PC-9 (cell line): ENCODE measurements at regions not wholly inside any gene's neighbourhood (a gene's known extent, or its start where the extent isn't known, plus 50 kb on each side); places are given as distances from the start of the nearest gene placed in this dataset.

ENCODE experiments used
- BruUV-seq: library from RNA; stranded (reverse); fragments of 400-500 nt; replicated peaks from 2 replicates; lab custom pipeline; 2021; lab: Mats Ljungman, UMichigan
- CTCF ChIA-PET: fragments of 300-600 bp; sonication (Branson Sonifier 250); formaldehyde crosslinking; loops from one replicate; lab custom pipeline; 2022; ENCODE audit warnings: antibody characterized with exemption; lab: Charles Lee
- POLR2A ChIA-PET: fragments of 300-600 bp; sonication (Branson Sonifier 250); formaldehyde crosslinking; loops from one replicate; lab custom pipeline; 2022; ENCODE audit warnings: antibody characterized with exemption; ENCODE audit not compliant: unreplicated experiment; lab: Charles Lee
- DNase-seq, 2 experiments: peaks; one replicate each; pipeline versions ENCODE4 v3.0.0 to v3.0.0-alpha.2; 2015 to 2022; ENCODE audit warnings: mixed read lengths in 1 of 2
- H2AFZ ChIP-seq: fragments of 200-600 bp; sonication (generic); 2 replicates; pipeline ENCODE4 v1.8.1; 2017; ENCODE audit warnings: antibody characterized with exemption
- H3F3A ChIP-seq: fragments of 200-600 bp; sonication (generic); 2 replicates; pipeline ENCODE4 v1.8.1; 2017; ENCODE audit warnings: antibody characterized with exemption, mild to moderate bottlenecking, low read depth; ENCODE audit not compliant: insufficient read depth
- H3K27ac ChIP-seq: fragments of 200-600 bp; sonication (generic); 2 replicates; pipeline ENCODE4 v1.6.1; 2016; ENCODE audit warnings: mixed run types
- H3K27me3 ChIP-seq: fragments of 200-600 bp; sonication (generic); 2 replicates; pipeline ENCODE4 v1.6.1; 2016; ENCODE audit warnings: low read depth, mixed run types; ENCODE audit not compliant: insufficient read depth
- H3K36me3 ChIP-seq: fragments of 200-600 bp; sonication (generic); 2 replicates; pipeline ENCODE4 v1.6.1; 2016; ENCODE audit warnings: low read depth, mixed run types
- H3K4me1 ChIP-seq: fragments of 200-600 bp; sonication (generic); replicated peaks from 2 replicates; pipeline ENCODE4 v1.6.1; 2016; ENCODE audit warnings: mixed run types; ENCODE audit not compliant: insufficient read depth
- H3K4me2 ChIP-seq: fragments of 200-600 bp; sonication (generic); 2 replicates; pipeline ENCODE4 v1.6.1; 2017; ENCODE audit warnings: mixed run types
- H3K4me3 ChIP-seq: fragments of 200-600 bp; sonication (generic); 2 replicates; pipeline ENCODE4 v1.6.1; 2016; ENCODE audit warnings: mixed run types
- H3K79me2 ChIP-seq: fragments of 200-600 bp; sonication (generic); 2 replicates; pipeline ENCODE4 v1.6.1; 2017; ENCODE audit warnings: low read depth, mixed run types
- H3K9me2 ChIP-seq: fragments of 200-600 bp; sonication (generic); 2 replicates; pipeline ENCODE4 v1.8.1; 2017; ENCODE audit warnings: mild to moderate bottlenecking; ENCODE audit not compliant: insufficient read depth
- H3K9me3 ChIP-seq: fragments of 200-600 bp; sonication (generic); 2 replicates; pipeline ENCODE4 v1.8.1; 2016; ENCODE audit warnings: low read depth; ENCODE audit not compliant: insufficient read depth
- H4K20me1 ChIP-seq: fragments of 200-600 bp; sonication (generic); 2 replicates; pipeline ENCODE4 v1.8.1; 2017; ENCODE audit not compliant: insufficient read depth
- EZH2 ChIP-seq: fragments of 200-600 bp; sonication (generic); IDR thresholded peaks from 2 replicates; pipeline ENCODE4 v1.8.0; 2017; ENCODE audit warnings: antibody characterized with exemption, low read depth
- intact Hi-C: fragments of 100-400 bp; cut with micrococcal nuclease; formaldehyde crosslinking; loops from one replicate; pipeline ENCODE4 v1.10.0; 2022; ENCODE audit not compliant: unreplicated experiment
- TF ChIP-seq, protein P1 (sequence below): fragments of 200-600 bp; sonication (generic); conservative IDR thresholded peaks from 2 replicates; pipeline ENCODE4 v1.6.1; 2017; ENCODE audit warnings: mixed run types, antibody characterized with exemption, mild to moderate bottlenecking, moderate library complexity

DNA sequence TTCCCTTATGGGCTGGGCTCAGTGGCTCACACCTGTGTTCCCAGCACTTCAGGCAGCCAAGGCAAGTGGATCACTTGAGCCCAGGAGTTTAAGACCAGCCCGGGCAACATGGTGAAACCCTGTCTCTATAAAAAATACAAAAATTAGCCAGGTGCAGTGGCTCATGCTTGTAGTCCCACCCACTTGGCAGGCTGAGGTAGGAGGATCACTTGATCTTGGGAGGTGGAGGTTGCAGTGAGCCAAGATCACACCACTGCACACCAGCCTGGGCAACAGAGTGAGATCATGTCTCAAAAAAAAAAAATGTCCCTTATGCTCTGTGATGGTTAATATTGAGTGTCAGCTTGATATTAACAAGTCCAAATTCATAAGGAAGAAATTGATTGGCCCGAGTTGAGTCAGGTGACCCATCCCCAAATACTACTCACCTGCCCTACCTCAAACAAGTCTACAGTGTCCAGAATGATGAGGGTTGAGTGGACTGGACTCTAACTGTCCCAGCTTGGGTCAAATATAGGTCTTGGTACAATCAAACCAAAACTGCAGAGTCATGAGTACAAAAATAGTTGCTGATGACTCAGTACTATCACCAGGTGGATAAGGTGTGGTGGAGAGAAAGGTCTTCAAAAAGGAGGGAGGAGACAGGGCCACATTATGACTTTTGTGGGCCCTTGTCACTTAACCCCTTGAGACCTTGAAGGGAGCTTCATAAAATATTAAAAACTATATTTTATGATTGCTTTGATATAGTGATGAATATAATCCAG lies 161.0 kb downstream of the ZNF326 start:
- ChIA-PET POLR2A (no interaction called here), CTCF (no interaction called here)
- DNase-seq, result peak in 1 of 2 experiments; percentile 57
- H3K9me3 ChIP-seq, result no peaks in the 10 kb centered on the region
- H2AFZ ChIP-seq, result peak overlapping the region; percentile 19
- intact Hi-C loops, result no loop called here
- BruUV-seq, result no TSS peak
- H3K4me3 ChIP-seq, result no peak overlapping the region
- peak overlapping the region; percentile 33 for H3K4me2 ChIP-seq
- no peaks in the 10 kb centered on the region for H3K36me3 ChIP-seq
- no peaks in the 10 kb centered on the region for H3K9me2 ChIP-seq
- H3F3A ChIP-seq, result no peaks in the 10 kb centered on the region
- H3K4me1 ChIP-seq, result peaks cover 18% of the 10 kb centered on the region
- TF ChIP-seq EZH2, result no peak
- TF ChIP-seq, protein P1, sequence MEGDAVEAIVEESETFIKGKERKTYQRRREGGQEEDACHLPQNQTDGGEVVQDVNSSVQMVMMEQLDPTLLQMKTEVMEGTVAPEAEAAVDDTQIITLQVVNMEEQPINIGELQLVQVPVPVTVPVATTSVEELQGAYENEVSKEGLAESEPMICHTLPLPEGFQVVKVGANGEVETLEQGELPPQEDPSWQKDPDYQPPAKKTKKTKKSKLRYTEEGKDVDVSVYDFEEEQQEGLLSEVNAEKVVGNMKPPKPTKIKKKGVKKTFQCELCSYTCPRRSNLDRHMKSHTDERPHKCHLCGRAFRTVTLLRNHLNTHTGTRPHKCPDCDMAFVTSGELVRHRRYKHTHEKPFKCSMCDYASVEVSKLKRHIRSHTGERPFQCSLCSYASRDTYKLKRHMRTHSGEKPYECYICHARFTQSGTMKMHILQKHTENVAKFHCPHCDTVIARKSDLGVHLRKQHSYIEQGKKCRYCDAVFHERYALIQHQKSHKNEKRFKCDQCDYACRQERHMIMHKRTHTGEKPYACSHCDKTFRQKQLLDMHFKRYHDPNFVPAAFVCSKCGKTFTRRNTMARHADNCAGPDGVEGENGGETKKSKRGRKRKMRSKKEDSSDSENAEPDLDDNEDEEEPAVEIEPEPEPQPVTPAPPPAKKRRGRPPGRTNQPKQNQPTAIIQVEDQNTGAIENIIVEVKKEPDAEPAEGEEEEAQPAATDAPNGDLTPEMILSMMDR, result no peak
- H3K27me3 ChIP-seq, result no peaks in the 10 kb centered on the region
- H3K27ac ChIP-seq, result peak overlapping the region; percentile 47
- no peaks in the 10 kb centered on the region for H3K79me2 ChIP-seq
- no peaks in the 10 kb centered on the region for H4K20me1 ChIP-seq

DNA sequence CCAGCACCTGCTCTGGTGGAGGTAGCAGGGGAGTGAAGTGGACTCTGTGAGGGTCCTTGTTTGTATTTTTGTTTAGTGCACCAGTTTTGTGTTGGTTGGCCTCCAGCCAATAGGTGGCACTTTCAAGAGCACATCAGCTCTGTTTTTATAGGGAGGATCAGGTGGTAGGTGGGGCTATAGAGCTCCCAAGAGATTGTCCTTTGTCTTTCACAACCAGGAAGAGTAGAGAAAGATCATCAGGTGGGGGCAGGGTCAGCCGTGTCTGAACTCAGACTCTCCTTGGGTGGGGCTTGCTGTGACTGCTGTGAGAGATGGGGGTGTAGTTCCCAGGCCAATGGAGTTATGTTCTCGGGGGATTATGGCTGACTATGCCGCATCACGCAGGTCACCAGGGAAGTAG lies 159.8 kb downstream of the ZNF326 start:
- Histone ChIP-seq H3K4me1 (peaks cover 18% of the 10 kb centered on the region), H3F3A (no peaks in the 10 kb centered on the region), H2AFZ (no peak overlapping the region), H3K4me2 (no peak overlapping the region), H3K79me2 (no peaks in the 10 kb centered on the region), H3K9me2 (no peaks in the 10 kb centered on the region; the same call in 1 of the 2 replicates), H3K4me3 (no peak overlapping the region), H3K27ac (no peak overlapping the region), H4K20me1 (no peaks in the 10 kb centered on the region), H3K9me3 (peaks cover 4% of the 10 kb centered on the region; the same call in 1 of the 2 replicates), H3K36me3 (no peaks in the 10 kb centered on the region), H3K27me3 (no peaks in the 10 kb centered on the region)
- no peak for DNase-seq
- intact Hi-C loops, result no loop called here
- CTCF ChIA-PET, result no interaction called here
- no TSS peak for BruUV-seq
- POLR2A ChIA-PET, result no interaction called here
- TF ChIP-seq EZH2, result no peak
- TF ChIP-seq, protein P1, result no peak

DNA sequence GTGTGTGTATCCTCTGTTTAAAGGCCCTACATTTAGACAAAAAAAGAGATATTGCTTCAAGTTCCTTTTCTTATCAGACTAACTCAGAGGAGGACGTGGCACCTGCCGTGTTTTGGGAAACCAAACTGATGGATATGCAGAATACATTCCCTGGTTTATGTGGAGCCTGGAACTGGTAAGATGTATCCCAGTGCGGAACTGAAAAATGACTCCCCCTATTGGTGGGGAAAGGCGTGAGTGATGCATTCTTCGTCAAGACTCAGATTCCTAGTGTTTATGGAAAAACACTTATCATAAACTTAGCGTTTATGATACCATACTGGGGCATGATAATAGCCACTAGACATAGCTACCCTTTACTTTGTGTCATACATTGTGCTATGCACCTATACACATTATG lies 154.2 kb downstream of the ZNF326 start:
- ChIA-PET POLR2A (no interaction called here), CTCF (no interaction called here)
- Histone ChIP-seq H3K9me2 (no peaks in the 10 kb centered on the region; the same call in 1 of the 2 replicates), H3K4me1 (no peaks in the 10 kb centered on the region), H3F3A (no peaks in the 10 kb centered on the region), H3K9me3 (peaks cover 8% of the 10 kb centered on the region), H3K36me3 (no peaks in the 10 kb centered on the region), H2AFZ (no peak overlapping the region), H3K79me2 (no peaks in the 10 kb centered on the region), H3K4me2 (no peak overlapping the region), H3K27ac (no peak overlapping the region), H4K20me1 (no peaks in the 10 kb centered on the region), H3K27me3 (no peaks in the 10 kb centered on the region), H3K4me3 (no peak overlapping the region)
- no peak for TF ChIP-seq EZH2
- TF ChIP-seq, protein P1, result peak; percentile 55; the same call in 1 of the 2 replicates
- intact Hi-C loops, result no loop called here
- DNase-seq, result no peak
- no TSS peak for BruUV-seq
